H1 (cell line): ENCODE measurements at regions not wholly inside any gene's neighbourhood (a gene's known extent, or its start where the extent isn't known, plus 50 kb on each side); places are given as distances from the start of the nearest gene placed in this dataset.
A peak's percentile ranks its signal among the peaks of the same experiment; 100 is the strongest.

ENCODE experiments used
- BRCA1 ChIP-seq: IDR thresholded peaks from 2 replicates; pipeline ENCODE4 v1.6.1; 2012; ENCODE audit warnings: low read depth, low read length, improper control_type of control experiment
- CEBPB ChIP-seq: IDR thresholded peaks from 2 replicates; pipeline ENCODE4 v1.6.1; 2012; ENCODE audit warnings: low read depth, low read length
- JUN ChIP-seq: IDR thresholded peaks from 2 replicates; pipeline ENCODE4 v1.6.1; 2011; ENCODE audit warnings: low read depth, mild to moderate bottlenecking, improper control_type of control experiment, low read length
- NRF1 ChIP-seq: IDR thresholded peaks from 2 replicates; pipeline ENCODE4 v1.6.1; 2011; ENCODE audit warnings: mild to moderate bottlenecking, low read depth, low read length, improper control_type of control experiment
- RNF2 ChIP-seq: fragments of 200-900, 300-1000 bp; sonication (generic); IDR thresholded peaks from 2 replicates; pipeline ENCODE4 v1.7.1; 2016; ENCODE audit warnings: borderline replicate concordance, low read depth, mild to moderate bottlenecking, antibody characterized with exemption, low read length; ENCODE audit not compliant: poor library complexity, severe bottlenecking; ENCODE audit errors: missing control alignments
- RXRA ChIP-seq: IDR thresholded peaks from 2 replicates; pipeline ENCODE4 v1.6.1; 2011; ENCODE audit warnings: low read depth, mild to moderate bottlenecking, low read length, moderate library complexity; ENCODE audit not compliant: insufficient read depth
- SP2 ChIP-seq: IDR thresholded peaks from 2 replicates; pipeline ENCODE4 v1.6.1; 2012; ENCODE audit warnings: mild to moderate bottlenecking, low read length, inconsistent platforms
- SUZ12 ChIP-seq: fragments of 200-600 bp; sonication (generic); IDR thresholded peaks from 2 replicates; pipeline ENCODE4 v1.6.1; 2012; ENCODE audit warnings: mild to moderate bottlenecking, inconsistent platforms, low read length, moderate library complexity, mixed read lengths
- TAF7 ChIP-seq: optimal IDR thresholded peaks from 2 replicates; pipeline ENCODE3; 2011; ENCODE audit warnings: low read depth, mild to moderate bottlenecking, inconsistent platforms, low read length, moderate library complexity, borderline replicate concordance
- TF ChIP-seq, protein P1 (sequence below): fragments of 300-600 bp; sonication (generic); IDR thresholded peaks from 2 replicates; pipeline ENCODE4 v1.7.1; 2012; ENCODE audit warnings: low read length, moderate library complexity, mild to moderate bottlenecking, inconsistent platforms; ENCODE audit not compliant: insufficient replicate concordance
- TF ChIP-seq, protein P2 (sequence below): IDR thresholded peaks from 2 replicates; pipeline ENCODE4 v1.6.1; 2012; ENCODE audit warnings: inconsistent platforms

- TF ChIP-seq, protein P1, sequence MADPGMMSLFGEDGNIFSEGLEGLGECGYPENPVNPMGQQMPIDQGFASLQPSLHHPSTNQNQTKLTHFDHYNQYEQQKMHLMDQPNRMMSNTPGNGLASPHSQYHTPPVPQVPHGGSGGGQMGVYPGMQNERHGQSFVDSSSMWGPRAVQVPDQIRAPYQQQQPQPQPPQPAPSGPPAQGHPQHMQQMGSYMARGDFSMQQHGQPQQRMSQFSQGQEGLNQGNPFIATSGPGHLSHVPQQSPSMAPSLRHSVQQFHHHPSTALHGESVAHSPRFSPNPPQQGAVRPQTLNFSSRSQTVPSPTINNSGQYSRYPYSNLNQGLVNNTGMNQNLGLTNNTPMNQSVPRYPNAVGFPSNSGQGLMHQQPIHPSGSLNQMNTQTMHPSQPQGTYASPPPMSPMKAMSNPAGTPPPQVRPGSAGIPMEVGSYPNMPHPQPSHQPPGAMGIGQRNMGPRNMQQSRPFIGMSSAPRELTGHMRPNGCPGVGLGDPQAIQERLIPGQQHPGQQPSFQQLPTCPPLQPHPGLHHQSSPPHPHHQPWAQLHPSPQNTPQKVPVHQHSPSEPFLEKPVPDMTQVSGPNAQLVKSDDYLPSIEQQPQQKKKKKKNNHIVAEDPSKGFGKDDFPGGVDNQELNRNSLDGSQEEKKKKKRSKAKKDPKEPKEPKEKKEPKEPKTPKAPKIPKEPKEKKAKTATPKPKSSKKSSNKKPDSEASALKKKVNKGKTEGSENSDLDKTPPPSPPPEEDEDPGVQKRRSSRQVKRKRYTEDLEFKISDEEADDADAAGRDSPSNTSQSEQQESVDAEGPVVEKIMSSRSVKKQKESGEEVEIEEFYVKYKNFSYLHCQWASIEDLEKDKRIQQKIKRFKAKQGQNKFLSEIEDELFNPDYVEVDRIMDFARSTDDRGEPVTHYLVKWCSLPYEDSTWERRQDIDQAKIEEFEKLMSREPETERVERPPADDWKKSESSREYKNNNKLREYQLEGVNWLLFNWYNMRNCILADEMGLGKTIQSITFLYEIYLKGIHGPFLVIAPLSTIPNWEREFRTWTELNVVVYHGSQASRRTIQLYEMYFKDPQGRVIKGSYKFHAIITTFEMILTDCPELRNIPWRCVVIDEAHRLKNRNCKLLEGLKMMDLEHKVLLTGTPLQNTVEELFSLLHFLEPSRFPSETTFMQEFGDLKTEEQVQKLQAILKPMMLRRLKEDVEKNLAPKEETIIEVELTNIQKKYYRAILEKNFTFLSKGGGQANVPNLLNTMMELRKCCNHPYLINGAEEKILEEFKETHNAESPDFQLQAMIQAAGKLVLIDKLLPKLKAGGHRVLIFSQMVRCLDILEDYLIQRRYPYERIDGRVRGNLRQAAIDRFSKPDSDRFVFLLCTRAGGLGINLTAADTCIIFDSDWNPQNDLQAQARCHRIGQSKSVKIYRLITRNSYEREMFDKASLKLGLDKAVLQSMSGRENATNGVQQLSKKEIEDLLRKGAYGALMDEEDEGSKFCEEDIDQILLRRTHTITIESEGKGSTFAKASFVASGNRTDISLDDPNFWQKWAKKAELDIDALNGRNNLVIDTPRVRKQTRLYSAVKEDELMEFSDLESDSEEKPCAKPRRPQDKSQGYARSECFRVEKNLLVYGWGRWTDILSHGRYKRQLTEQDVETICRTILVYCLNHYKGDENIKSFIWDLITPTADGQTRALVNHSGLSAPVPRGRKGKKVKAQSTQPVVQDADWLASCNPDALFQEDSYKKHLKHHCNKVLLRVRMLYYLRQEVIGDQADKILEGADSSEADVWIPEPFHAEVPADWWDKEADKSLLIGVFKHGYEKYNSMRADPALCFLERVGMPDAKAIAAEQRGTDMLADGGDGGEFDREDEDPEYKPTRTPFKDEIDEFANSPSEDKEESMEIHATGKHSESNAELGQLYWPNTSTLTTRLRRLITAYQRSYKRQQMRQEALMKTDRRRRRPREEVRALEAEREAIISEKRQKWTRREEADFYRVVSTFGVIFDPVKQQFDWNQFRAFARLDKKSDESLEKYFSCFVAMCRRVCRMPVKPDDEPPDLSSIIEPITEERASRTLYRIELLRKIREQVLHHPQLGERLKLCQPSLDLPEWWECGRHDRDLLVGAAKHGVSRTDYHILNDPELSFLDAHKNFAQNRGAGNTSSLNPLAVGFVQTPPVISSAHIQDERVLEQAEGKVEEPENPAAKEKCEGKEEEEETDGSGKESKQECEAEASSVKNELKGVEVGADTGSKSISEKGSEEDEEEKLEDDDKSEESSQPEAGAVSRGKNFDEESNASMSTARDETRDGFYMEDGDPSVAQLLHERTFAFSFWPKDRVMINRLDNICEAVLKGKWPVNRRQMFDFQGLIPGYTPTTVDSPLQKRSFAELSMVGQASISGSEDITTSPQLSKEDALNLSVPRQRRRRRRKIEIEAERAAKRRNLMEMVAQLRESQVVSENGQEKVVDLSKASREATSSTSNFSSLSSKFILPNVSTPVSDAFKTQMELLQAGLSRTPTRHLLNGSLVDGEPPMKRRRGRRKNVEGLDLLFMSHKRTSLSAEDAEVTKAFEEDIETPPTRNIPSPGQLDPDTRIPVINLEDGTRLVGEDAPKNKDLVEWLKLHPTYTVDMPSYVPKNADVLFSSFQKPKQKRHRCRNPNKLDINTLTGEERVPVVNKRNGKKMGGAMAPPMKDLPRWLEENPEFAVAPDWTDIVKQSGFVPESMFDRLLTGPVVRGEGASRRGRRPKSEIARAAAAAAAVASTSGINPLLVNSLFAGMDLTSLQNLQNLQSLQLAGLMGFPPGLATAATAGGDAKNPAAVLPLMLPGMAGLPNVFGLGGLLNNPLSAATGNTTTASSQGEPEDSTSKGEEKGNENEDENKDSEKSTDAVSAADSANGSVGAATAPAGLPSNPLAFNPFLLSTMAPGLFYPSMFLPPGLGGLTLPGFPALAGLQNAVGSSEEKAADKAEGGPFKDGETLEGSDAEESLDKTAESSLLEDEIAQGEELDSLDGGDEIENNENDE = no peak
- TF ChIP-seq JUN = no peak
- TF ChIP-seq SUZ12 = no peak
- no peak for TF ChIP-seq TAF7
- TF ChIP-seq CEBPB = no peak
- 0 out of 2 replicates have a peak, but pooled peaks have one; percentile 81 for TF ChIP-seq RXRA
- no peak for TF ChIP-seq RNF2
- TF ChIP-seq SP2 = no peak
- no peak for TF ChIP-seq BRCA1
- TF ChIP-seq, protein P2, sequence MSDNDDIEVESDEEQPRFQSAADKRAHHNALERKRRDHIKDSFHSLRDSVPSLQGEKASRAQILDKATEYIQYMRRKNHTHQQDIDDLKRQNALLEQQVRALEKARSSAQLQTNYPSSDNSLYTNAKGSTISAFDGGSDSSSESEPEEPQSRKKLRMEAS = no peak
- no peak for TF ChIP-seq NRF1
Measured at GRCh38 chrX:46327566-46328115, 217.6 kb downstream of the ZNF674 start (continued).
